ENCODE measurements at regions not wholly inside any gene's neighbourhood (a gene's known extent, or its start where the extent isn't known, plus 50 kb on each side); places are given as distances from the start of the nearest gene placed in this dataset.

DNA sequence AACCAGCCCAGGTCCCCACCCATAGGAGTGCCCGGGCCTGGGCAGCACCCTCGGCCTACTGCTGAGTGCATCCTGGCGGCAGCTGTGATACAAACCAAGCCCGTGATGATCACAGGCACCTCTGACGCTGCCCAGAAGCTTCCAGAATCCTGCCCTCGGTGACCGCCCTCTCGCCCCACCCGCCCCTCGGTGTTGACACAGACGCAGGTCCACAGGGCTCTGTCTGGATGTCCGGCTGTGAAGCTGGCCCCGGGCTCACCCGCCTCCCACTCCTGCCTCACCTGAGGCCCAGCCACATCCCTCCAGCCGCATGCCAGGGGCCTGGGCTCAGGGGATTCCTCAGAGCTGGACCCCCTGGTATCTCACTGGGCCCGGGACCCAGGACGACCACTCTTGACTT is 191.0 kb downstream of the BRD1 start:
- H3K27ac Mint-ChIP-seq: no peak overlapping the region
- TF ChIP-seq, protein P1, sequence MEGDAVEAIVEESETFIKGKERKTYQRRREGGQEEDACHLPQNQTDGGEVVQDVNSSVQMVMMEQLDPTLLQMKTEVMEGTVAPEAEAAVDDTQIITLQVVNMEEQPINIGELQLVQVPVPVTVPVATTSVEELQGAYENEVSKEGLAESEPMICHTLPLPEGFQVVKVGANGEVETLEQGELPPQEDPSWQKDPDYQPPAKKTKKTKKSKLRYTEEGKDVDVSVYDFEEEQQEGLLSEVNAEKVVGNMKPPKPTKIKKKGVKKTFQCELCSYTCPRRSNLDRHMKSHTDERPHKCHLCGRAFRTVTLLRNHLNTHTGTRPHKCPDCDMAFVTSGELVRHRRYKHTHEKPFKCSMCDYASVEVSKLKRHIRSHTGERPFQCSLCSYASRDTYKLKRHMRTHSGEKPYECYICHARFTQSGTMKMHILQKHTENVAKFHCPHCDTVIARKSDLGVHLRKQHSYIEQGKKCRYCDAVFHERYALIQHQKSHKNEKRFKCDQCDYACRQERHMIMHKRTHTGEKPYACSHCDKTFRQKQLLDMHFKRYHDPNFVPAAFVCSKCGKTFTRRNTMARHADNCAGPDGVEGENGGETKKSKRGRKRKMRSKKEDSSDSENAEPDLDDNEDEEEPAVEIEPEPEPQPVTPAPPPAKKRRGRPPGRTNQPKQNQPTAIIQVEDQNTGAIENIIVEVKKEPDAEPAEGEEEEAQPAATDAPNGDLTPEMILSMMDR (IDR thresholded peaks at IDR 0.05; ENCODE audit: unreplicated experiment in 3 of 3): no peak
- H3K36me3 Mint-ChIP-seq (ENCODE audit: low read depth): no peaks in the 10 kb centered on the region
- peaks cover 6% of the 10 kb centered on the region for H3K4me1 Mint-ChIP-seq
- no peak overlapping the region for H3K4me3 Mint-ChIP-seq
- no peaks in the 10 kb centered on the region for H3K9me3 Mint-ChIP-seq
- peaks cover 23% of the 10 kb centered on the region for H3K27me3 Mint-ChIP-seq (ENCODE audit: low read depth)

- H3K4me1 Mint-ChIP-seq: peaks cover 7% of the 10 kb centered on the region
- H3K36me3 Mint-ChIP-seq (ENCODE audit: low read depth): no peaks in the 10 kb centered on the region
- peaks cover 25% of the 10 kb centered on the region for H3K27me3 Mint-ChIP-seq (ENCODE audit: low read depth)
- H3K27ac Mint-ChIP-seq: no peak overlapping the region
- H3K4me3 Mint-ChIP-seq: no peak overlapping the region
- TF ChIP-seq, protein P1 (IDR thresholded peaks at IDR 0.05; ENCODE audit: unreplicated experiment in 3 of 3): no peak
- no peaks in the 10 kb centered on the region for H3K9me3 Mint-ChIP-seq
These were observed 191.5 kb downstream of the BRD1 start for GRCh38 chr22:49636214-49636613.

DNA sequence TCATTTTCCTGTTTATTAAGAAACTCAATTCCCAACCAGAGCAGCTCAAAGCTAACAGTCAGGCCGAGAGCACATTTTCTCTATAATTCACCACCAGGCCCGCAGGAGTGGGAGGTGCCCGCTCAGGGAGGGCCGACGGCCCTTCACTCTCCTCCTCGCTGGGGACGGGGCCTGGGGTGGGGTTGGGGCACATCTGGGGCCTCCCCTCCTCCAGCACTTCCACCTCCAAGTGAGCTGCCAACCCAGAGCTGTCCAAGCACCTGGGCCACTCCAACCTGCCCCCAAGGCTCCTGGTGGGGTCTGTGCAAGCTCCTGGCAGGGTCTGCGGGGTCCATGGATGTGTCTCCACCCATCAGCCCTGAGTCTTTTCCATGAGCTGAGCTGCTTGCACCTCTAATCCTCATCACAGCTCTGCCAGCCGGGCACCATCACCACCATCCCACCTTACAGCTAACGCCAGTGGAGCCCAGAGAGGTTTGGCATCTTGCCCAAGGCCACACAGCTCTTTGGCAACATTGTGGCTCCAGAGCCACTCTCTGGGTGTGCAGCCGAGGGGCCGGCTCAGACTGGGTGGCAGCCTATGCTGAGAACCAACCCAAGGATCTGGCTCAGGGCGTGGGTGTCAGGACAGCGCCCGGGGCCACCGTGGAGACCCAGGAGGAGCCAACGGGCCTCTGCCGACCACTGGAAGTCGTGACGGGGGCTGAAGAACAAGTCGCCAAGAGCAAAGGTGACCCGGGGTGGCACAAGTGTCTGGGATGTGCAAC is 193.5 kb downstream of the BRD1 start:
- H3K9me3 Mint-ChIP-seq: no peaks in the 10 kb centered on the region
- H3K36me3 Mint-ChIP-seq (ENCODE audit: low read depth): no peaks in the 10 kb centered on the region
- H3K4me3 Mint-ChIP-seq: peak overlapping the region in 1 of 3 experiments; percentile 38

DNA sequence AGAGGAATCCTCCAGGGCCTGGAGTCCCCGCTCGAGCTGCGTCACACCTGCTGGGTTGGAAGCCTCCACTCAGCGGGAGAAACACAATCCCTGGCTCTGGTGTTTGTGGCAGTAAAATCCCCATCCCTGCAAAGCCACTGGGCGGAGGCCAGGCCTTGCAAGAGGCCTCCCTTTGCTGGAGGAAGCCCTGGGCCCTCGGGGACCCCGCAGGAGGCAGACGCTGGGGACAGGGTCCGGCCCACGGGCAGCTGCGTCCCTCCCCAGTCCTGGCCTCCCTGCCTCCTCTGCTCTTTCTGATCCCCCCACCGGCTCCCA is 194.7 kb downstream of the BRD1 start:
- peak overlapping the region; percentile 16 to 73 (median 67) for H3K4me3 Mint-ChIP-seq
- peaks cover 36% of the 10 kb centered on the region for H3K27me3 Mint-ChIP-seq (ENCODE audit: low read depth)
- H3K27ac Mint-ChIP-seq: peak overlapping the region in 2 of 3 experiments; percentile 53 to 78
- TF ChIP-seq, protein P1 (IDR thresholded peaks at IDR 0.05; ENCODE audit: unreplicated experiment in 3 of 3): no peak
- peaks cover 22% of the 10 kb centered on the region for H3K4me1 Mint-ChIP-seq
- H3K36me3 Mint-ChIP-seq (ENCODE audit: low read depth): no peaks in the 10 kb centered on the region
- H3K9me3 Mint-ChIP-seq: no peaks in the 10 kb centered on the region

More for the DNA sequence above, 193.5 kb downstream of the BRD1 start:
- Mint-ChIP-seq H3K4me1 (peaks cover 12% of the 10 kb centered on the region), H3K27me3 (ENCODE audit: low read depth) (peaks cover 34% of the 10 kb centered on the region), H3K27ac (no peak overlapping the region)
- TF ChIP-seq, protein P1 (IDR thresholded peaks at IDR 0.05; ENCODE audit: unreplicated experiment in 3 of 3): no peak

- Mint-ChIP-seq H3K27ac (peak overlapping the region; percentile 50 to 78 (median 53)), H3K36me3 (ENCODE audit: low read depth) (no peaks in the 10 kb centered on the region), H3K9me3 (no peaks in the 10 kb centered on the region), H3K4me3 (peak overlapping the region; percentile 67 to 73 (median 68)), H3K4me1 (peaks cover 22% of the 10 kb centered on the region), H3K27me3 (ENCODE audit: low read depth) (peaks cover 31% of the 10 kb centered on the region)
- TF ChIP-seq, protein P1 (IDR thresholded peaks at IDR 0.05; ENCODE audit: unreplicated experiment in 3 of 3): peak; percentile 88 to 97 (median 95)
These were observed 195.3 kb downstream of the BRD1 start for GRCh38 chr22:49632199-49633009.

Data from nephron (organoid).